GM12873 (cell line): ENCODE measurements at regions not wholly inside any gene's neighbourhood (a gene's known extent, or its start where the extent isn't known, plus 50 kb on each side); places are given as distances from the start of the nearest gene placed in this dataset.

Source experiments
- TF ChIP-seq, protein P1 (sequence below): IDR thresholded peaks from 2 replicates; pipeline ENCODE4 v1.5.1; 2012; ENCODE audit warnings: low read depth, mild to moderate bottlenecking, moderate library complexity, low read length, control low read depth; ENCODE audit not compliant: insufficient read depth; ENCODE audit errors: missing control alignments

DNA sequence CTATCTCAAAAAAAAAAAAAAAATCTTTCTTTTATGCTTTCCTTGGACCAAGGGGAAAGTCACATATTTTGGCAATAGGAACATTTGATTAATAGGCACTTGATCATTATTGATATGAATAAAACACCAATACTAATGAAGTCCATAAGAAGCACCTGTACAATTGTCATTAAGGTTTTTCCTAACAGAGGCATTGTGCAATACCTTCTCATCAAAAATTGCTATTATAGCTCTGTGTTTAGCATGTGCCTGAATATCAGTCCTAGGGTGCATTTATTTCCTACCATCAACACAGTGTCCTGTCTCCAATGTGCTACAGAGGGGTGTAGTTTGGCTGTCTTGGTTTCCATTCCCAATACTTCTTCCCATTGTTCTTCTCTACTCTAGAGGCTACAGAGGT is 483.8 kb upstream of the SPRED2 start:
- TF ChIP-seq, protein P1, sequence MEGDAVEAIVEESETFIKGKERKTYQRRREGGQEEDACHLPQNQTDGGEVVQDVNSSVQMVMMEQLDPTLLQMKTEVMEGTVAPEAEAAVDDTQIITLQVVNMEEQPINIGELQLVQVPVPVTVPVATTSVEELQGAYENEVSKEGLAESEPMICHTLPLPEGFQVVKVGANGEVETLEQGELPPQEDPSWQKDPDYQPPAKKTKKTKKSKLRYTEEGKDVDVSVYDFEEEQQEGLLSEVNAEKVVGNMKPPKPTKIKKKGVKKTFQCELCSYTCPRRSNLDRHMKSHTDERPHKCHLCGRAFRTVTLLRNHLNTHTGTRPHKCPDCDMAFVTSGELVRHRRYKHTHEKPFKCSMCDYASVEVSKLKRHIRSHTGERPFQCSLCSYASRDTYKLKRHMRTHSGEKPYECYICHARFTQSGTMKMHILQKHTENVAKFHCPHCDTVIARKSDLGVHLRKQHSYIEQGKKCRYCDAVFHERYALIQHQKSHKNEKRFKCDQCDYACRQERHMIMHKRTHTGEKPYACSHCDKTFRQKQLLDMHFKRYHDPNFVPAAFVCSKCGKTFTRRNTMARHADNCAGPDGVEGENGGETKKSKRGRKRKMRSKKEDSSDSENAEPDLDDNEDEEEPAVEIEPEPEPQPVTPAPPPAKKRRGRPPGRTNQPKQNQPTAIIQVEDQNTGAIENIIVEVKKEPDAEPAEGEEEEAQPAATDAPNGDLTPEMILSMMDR, result no peak

GRCh38 chr2:65915273-65915672 is 482.9 kb upstream of the SPRED2 start:
- TF ChIP-seq, protein P1, result no peak

- TF ChIP-seq, protein P1, result no peak
Measured at GRCh38 chr2:65914244-65914786, 481.9 kb upstream of the SPRED2 start.

DNA sequence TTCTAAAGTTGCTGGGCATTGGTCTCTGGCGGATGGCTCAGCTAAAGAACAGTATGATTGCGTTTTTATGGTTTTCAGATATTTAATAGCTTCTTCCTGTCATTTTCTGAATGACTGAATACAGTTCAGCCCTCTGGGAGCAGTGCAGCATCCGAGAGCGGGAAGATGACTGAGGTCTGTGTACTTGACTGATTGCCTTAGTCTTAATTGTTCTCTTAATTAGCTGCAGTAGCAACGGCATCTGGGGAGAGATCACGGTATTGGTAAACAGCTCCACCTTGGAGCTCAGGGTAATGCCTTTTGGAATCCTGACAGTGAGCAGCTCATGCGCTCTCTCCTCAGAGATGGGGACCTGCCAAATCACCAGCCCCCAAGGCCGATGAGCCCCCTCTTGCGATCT is 481.4 kb upstream of the SPRED2 start:
- TF ChIP-seq, protein P1, result no peak

- TF ChIP-seq, protein P1, result no peak
Measured at GRCh38 chr2:65901756-65902155, 469.4 kb upstream of the SPRED2 start.

GRCh38 chr2:65896446-65896845 is 464.0 kb upstream of the SPRED2 start:
- TF ChIP-seq, protein P1, result no peak

DNA sequence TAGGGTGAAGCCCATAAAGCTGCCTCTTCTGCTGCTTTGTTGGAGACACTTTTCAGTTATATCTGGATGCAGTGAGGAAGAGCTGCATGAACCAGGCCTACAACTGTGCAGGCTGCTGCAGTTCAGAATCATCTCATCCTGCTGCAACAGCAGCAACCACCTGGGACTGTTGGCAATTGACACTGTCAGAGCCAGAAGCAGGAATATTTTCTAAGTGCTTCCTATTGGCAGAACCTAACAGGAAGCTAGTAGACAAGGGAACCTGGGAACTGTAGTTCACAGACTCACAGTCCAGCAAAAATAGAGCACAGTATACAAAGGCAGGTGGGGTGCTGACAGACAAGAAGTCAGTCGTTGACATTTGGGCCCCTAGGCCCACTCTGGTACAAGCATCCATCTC is 452.9 kb upstream of the SPRED2 start:
- TF ChIP-seq, protein P1, result no peak
